SK-MEL-5 (cell line): ENCODE measurements at regions not wholly inside any gene's neighbourhood (a gene's known extent, or its start where the extent isn't known, plus 50 kb on each side); places are given as distances from the start of the nearest gene placed in this dataset.

Source experiments
- DNase-seq: peaks from one replicate; pipeline ENCODE4 v3.0.0-alpha.2; 2016; ENCODE audit warnings: low read depth, low spot score
- in situ Hi-C: cut with HindIII; loops from 2 replicates; pipeline ENCODE4 v1.10.0; 2016; ENCODE audit warnings: low sequenced_read_pairs, high pct_unique_total_duplicates, low pct_unique_long_range_greater_than_20kb

- no peak for DNase-seq
- in situ Hi-C loops, result no loop called here
Observed at GRCh38 chr5:159844267-159845121, 71.8 kb upstream of the ADRA1B start.

GRCh38 chr5:159849437-159850083, 66.7 kb upstream of the ADRA1B start:
- in situ Hi-C loops, result no loop called here

GRCh38 chr5:159850160-159850559, 66.1 kb upstream of the ADRA1B start:
- no peak for DNase-seq
- in situ Hi-C loops, result no loop called here

More at GRCh38 chr5:159849437-159850083, 66.7 kb upstream of the ADRA1B start:
- no peak for DNase-seq

- in situ Hi-C loops, result no loop called here
Observed at GRCh38 chr5:159851053-159851452, 65.2 kb upstream of the ADRA1B start.

GRCh38 chr5:159854916-159855315, 61.4 kb upstream of the ADRA1B start:
- no peak for DNase-seq
- in situ Hi-C loops, result no loop called here

More at GRCh38 chr5:159851053-159851452, 65.2 kb upstream of the ADRA1B start:
- DNase-seq, result no peak

GRCh38 chr5:159855476-159856191, 60.6 kb upstream of the ADRA1B start:
- DNase-seq, result no peak
- in situ Hi-C loops, result no loop called here

GRCh38 chr5:159858871-159859270, 57.4 kb upstream of the ADRA1B start:
- in situ Hi-C loops, result no loop called here
- DNase-seq, result no peak

- no peak for DNase-seq
- in situ Hi-C loops, result no loop called here
Observed at GRCh38 chr5:159861086-159861485, 55.2 kb upstream of the ADRA1B start.

- DNase-seq, result no peak
- in situ Hi-C loops, result no loop called here
Observed at GRCh38 chr5:159864885-159865691, 51.2 kb upstream of the ADRA1B start.

- in situ Hi-C loops, result no loop called here
- no peak for DNase-seq
Observed at GRCh38 chr5:159866093-159866492, 50.2 kb upstream of the ADRA1B start.
